GM21529 (cell line): ENCODE measurements at regions not wholly inside any gene's neighbourhood (a gene's known extent, or its start where the extent isn't known, plus 50 kb on each side); places are given as distances from the start of the nearest gene placed in this dataset.

Experiments used
- ATAC-seq: cut with Tn5 transposase; IDR thresholded peaks from one replicate; pipeline ENCODE4 v1.9.1; 2021; ENCODE audit not compliant: unreplicated experiment

- ATAC-seq: no peak
These were observed 180.3 kb upstream of the ADRA1B start for GRCh38 chr5:159735749-159736660.

GRCh38 chr5:159736844-159737243, 179.4 kb upstream of the ADRA1B start:
- no peak for ATAC-seq

- ATAC-seq: no peak
These were observed 179.0 kb upstream of the ADRA1B start for GRCh38 chr5:159737263-159737662.

- ATAC-seq: no peak
These were observed 174.4 kb upstream of the ADRA1B start for GRCh38 chr5:159741829-159742322.

DNA sequence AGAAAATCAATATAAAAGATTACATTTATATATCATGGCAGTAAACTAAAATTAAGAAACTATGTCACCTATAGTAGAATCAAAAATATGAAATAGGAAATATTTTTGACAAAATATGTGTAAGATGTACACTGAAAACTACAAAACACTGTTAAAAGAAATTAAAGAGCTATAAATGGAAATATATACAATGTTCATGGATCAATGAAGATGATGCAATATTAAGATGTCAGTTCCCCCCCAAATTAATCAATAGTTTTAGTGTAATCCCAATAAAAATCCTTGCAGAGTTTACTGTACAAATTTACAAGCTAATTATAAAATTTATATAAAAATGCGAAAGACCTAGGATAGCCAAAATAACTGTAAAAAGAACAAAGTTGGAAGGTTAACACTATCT, 173.0 kb upstream of the ADRA1B start:
- no peak for ATAC-seq

DNA sequence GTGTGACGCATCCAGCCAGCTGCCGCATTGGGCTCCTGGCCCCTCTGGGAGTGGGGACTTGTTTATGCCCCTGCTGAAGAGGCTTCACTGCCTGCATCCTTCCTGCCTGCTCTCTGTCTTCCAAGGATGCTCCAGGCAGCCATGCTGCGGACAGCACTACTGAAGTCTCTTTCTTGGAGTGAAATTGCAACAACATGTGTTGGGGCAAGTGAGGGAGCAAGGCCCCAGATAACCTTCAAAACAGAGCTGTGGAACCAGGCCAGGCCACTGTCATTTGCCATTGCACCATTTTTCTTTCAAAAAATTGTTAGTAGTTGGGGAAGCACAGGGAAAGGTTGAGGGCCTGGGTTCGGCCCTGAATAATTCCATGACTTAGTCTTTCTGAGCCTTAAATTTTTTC, 169.6 kb upstream of the ADRA1B start:
- ATAC-seq: no peak

GRCh38 chr5:159749146-159749545, 167.1 kb upstream of the ADRA1B start:
- no peak for ATAC-seq

DNA sequence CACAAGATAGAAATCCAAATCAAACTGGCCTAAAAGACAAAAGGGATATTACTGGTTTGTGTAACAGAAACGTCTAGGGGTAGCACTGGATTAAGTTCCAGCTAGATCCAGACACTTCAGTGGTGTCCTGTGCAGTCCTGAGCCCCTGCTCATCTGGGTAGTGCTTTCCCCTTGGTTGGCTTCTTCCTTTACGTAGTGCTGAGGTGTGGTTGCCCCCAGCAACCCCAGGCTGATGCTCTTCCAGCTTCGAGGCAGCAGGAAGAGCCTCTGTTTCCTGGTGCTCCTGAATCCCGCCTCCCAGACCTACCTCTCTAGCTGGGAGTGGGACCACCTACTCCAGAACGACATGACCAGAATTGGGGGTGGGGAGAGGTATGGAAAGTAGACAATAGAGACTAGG, 166.1 kb upstream of the ADRA1B start:
- no peak for ATAC-seq

GRCh38 chr5:159751459-159751858, 164.8 kb upstream of the ADRA1B start:
- no peak for ATAC-seq

DNA sequence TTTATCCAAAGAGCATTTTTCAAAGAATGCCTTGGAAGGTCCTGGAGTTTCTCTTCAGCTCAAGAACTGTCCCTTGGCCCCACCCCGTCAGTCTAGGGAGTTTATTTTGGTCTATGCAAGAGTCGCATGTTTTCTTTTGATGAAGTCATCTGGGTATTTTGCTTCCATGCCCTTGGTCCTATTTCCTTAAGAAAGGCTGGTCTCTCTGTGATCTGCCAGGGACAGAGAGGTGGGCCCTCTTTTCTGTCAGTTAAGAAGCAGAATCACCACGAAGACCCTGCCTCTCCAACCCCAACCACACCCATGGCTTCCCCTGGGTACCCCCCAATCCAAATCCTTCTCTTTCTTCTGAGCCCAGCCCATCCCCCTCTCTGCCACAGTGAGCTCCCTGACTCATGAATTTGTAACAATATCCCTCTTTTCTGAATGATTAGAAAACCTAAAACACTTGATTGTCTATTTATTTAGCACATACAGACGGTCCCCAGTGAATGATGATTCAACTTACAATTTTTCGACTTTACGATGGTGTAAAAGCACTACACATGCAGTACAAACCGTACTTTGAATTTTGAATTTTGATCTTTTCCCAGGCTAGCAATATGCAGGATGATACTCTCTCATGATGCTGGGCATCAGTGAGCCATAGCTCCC, 163.5 kb upstream of the ADRA1B start:
- ATAC-seq: no peak

DNA sequence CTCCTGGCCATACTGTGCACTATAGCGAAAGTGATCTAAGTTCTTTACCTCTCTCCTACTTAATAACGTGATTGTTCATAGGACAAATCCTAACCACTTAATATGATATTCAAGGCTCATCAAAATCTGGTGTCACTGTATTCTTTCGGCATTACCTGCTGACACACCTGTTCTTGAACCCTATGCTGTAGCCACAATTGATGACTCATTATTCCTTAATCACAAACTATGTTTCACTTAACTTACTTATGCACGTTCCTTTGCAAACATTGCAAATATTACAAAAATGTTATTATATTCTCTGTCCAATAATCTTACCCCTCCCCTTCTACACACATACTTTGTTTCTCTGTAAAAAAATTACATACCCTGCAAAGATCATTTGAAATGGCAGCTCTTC, 158.1 kb upstream of the ADRA1B start:
- ATAC-seq: no peak

DNA sequence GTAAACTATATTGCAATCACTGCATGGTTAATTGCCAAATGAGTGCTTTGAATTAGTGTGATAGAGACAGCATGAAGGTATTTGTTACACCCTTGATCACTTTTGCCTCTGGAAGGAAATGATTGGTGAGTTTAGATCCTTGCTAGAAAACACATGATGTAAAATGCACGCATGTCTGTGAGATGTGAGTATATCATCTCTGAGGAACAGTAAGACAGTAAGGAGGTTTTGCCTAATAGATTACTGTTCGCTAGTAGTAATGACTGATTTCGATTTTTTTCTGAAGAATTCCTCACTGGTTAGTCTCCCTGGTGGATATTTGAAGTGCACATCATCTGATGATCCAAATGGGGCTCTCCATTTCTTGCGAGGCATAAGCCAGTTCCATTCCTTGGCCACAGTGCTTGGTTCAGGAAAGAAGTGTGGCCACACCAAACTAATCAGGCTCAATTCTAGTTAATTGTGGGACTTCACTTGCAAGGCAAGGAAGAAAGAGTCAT, 156.4 kb upstream of the ADRA1B start:
- no peak for ATAC-seq

- no peak for ATAC-seq
These were observed 153.4 kb upstream of the ADRA1B start for GRCh38 chr5:159762921-159763320.

DNA sequence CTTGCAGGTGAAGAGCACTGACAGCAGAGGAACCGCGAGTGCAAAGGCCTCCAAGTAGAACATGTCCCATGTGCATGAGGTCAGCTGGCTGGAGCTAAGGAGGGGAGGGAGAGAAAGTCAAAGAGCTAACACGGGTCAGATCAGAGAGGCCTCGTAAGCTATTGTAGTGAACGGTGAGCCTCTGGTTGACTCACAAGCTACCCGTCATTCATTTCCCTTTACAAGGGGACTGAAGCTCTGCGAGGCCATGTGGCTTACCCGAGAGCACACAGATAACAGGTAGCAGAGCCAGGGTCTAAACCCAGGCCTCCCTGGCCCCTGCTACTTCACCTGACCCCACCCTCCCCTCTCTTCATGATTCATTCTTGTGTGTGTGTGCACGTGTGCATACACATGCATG, 152.7 kb upstream of the ADRA1B start:
- ATAC-seq: no peak

- no peak for ATAC-seq
These were observed 151.8 kb upstream of the ADRA1B start for GRCh38 chr5:159764283-159765134.

- ATAC-seq: no peak
These were observed 151.2 kb upstream of the ADRA1B start for GRCh38 chr5:159765135-159765433.

- no peak for ATAC-seq
These were observed 150.3 kb upstream of the ADRA1B start for GRCh38 chr5:159765760-159766517.

DNA sequence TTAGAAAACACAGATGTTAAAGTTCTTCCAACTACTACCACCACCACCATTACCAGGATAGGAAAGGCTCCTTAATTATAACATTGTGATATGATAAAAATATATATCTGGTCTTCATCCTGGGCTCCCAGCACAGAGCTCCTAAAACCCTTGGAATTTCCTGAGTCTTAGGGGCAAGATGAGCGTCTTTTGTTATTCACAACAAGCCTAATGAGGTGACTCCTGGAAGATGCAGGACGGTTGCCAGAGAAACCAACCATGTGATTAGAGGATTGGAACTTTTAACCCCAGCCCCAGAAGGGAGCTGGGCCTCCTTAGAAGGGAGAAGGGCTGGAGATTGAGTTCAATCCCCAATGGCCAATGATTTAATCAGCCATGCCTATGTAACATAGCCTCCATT, 148.0 kb upstream of the ADRA1B start:
- no peak for ATAC-seq

GRCh38 chr5:159772698-159773061, 143.6 kb upstream of the ADRA1B start:
- no peak for ATAC-seq

DNA sequence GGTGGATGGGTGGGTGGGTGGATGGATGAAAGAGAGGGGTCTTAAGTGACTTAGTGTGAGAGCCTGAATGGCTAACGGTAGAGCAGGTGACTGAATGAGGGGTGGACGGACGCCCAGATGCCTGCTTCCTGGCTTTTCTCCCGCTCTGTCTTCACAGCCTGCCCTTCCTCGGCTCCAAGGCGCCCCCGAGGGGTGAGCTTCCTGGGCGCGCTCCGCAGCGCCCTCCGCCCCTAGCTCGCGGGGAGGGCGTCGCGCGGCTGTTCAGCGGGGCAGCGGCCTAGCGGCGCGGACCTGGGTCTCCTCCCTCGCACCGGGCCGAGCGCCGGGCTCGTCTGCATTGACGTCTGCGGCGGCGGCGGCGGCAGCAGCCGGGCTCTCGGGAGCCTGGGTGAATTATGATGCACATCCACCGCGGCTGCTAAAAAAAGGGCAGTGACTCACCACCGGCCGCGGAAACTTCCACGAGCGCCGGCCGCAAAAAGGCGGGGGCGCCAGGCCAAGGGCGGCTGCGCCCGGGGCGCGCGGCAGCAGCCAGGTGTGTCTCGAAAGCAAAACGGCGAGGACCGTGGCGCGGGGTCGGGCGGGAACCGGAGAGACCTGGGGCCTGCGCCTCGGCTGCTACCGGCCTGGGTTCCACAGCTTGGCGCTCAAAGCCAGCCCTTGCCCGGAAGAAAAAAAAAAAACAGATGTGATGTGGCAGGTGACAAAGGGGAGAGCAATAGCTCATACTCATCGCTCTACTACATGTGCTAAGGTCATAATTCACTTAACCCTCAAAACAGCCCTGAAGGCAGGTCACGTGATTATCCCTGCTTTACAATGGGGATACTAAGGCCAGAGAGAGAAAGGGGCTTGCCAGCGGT, 143.0 kb upstream of the ADRA1B start:
- ATAC-seq: peak; percentile 89
